HuH-7 (cell line): ENCODE measurements at regions not wholly inside any gene's neighbourhood (a gene's known extent, or its start where the extent isn't known, plus 50 kb on each side); places are given as distances from the start of the nearest gene placed in this dataset.

ENCODE experiments used
- DNase-seq: peaks from one replicate; pipeline ENCODE4 v3.0.0; 2011; ENCODE audit warnings: low spot score

GRCh38 chr2:72004201-72004915, 143.3 kb downstream of the CYP26B1 start:
- no peak for DNase-seq

GRCh38 chr2:72003796-72004195, 143.9 kb downstream of the CYP26B1 start:
- no peak for DNase-seq

- DNase-seq = no peak
Measured at GRCh38 chr2:72003124-72003523, 144.5 kb downstream of the CYP26B1 start.

GRCh38 chr2:72001937-72002690, 145.5 kb downstream of the CYP26B1 start:
- no peak for DNase-seq

- DNase-seq = no peak
Measured at GRCh38 chr2:72000110-72000509, 147.6 kb downstream of the CYP26B1 start.

- DNase-seq = no peak
Measured at GRCh38 chr2:71999580-71999979, 148.1 kb downstream of the CYP26B1 start.

GRCh38 chr2:71997843-71998242, 149.8 kb downstream of the CYP26B1 start:
- no peak for DNase-seq

- no peak for DNase-seq
Measured at GRCh38 chr2:71995067-71995665, 152.5 kb downstream of the CYP26B1 start.

- no peak for DNase-seq
Measured at GRCh38 chr2:71992036-71992435, 155.6 kb downstream of the CYP26B1 start.

GRCh38 chr2:71991397-71991796, 156.3 kb downstream of the CYP26B1 start:
- DNase-seq = no peak

GRCh38 chr2:71990826-71991225, 156.8 kb downstream of the CYP26B1 start:
- no peak for DNase-seq

GRCh38 chr2:71990122-71990521, 157.5 kb downstream of the CYP26B1 start:
- no peak for DNase-seq

GRCh38 chr2:71989671-71990070, 158.0 kb downstream of the CYP26B1 start:
- no peak for DNase-seq

- DNase-seq = no peak
Measured at GRCh38 chr2:71988170-71988569, 159.5 kb downstream of the CYP26B1 start.

- DNase-seq = no peak
Measured at GRCh38 chr2:71976685-71977084, 171.0 kb downstream of the CYP26B1 start.

- no peak for DNase-seq
Measured at GRCh38 chr2:71974846-71975245, 172.8 kb downstream of the CYP26B1 start.

GRCh38 chr2:71971493-71971892, 176.2 kb downstream of the CYP26B1 start:
- DNase-seq = no peak

- DNase-seq = no peak
Measured at GRCh38 chr2:71965530-71965929, 182.1 kb downstream of the CYP26B1 start.

GRCh38 chr2:71962911-71963694, 184.6 kb downstream of the CYP26B1 start:
- no peak for DNase-seq

GRCh38 chr2:71962350-71962749, 185.3 kb downstream of the CYP26B1 start:
- no peak for DNase-seq

- DNase-seq = no peak
Measured at GRCh38 chr2:71961289-71962027, 186.2 kb downstream of the CYP26B1 start.

- no peak for DNase-seq
Measured at GRCh38 chr2:71959494-71959893, 188.2 kb downstream of the CYP26B1 start.
